Stimulated activated CD4-positive, alpha-beta T cell treated with anti-CD3 and anti-CD28 coated beads, Interleukin-4, amount 100 ng/mL, for 48 hours (primary cell): ENCODE measurements at regions not wholly inside any gene's neighbourhood (a gene's known extent, or its start where the extent isn't known, plus 50 kb on each side); places are given as distances from the start of the nearest gene placed in this dataset.

Source experiments
- DNase-seq, 2 donors: peaks; one replicate each; pipeline ENCODE4 v3.0.0-alpha.2; 2020; ENCODE audit warnings: low read depth in 2 of 2

- DNase-seq = no peak
These were observed 211.8 kb downstream of the IRF8 start for GRCh38 chr16:86110726-86111125.

DNA sequence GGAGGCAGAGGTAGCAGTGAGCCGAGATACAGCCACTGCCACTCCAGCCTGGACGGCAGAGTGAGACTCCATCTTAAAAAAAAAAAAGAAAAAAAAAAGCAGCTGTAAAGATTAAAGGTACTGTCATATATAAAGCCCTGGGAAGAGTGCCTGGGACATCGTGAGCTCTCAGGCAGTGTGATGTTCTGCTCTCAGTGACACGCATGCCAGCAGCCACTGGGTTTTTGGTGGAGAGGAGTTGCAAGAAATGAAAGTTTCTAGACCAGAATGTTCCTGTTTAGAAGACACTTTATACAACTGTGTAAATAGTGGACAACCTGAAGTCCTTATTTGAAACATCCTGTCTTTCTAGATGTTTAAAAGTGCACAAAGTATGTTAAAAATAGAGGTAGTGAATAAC, 213.2 kb downstream of the IRF8 start:
- no peak for DNase-seq

DNA sequence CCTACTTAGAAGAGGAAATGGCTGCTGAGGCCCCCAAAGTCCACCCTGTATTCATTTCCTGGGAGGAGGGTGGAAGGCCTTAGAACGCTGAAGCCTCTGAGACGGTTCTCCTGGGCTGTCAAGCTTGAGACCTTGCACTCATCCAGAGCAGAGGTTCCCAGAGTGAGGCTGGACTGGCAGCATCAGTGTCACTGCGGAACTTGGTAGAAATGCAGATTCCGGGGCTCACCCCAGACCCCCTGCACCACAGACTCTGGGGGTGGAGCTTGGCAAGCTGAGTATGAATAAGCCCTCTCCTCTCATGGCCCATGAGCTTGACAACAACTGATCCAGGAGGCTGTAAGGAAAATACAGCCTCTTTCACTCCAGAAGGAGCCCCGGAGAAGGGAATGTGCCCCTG, 218.3 kb downstream of the IRF8 start:
- no peak for DNase-seq

DNA sequence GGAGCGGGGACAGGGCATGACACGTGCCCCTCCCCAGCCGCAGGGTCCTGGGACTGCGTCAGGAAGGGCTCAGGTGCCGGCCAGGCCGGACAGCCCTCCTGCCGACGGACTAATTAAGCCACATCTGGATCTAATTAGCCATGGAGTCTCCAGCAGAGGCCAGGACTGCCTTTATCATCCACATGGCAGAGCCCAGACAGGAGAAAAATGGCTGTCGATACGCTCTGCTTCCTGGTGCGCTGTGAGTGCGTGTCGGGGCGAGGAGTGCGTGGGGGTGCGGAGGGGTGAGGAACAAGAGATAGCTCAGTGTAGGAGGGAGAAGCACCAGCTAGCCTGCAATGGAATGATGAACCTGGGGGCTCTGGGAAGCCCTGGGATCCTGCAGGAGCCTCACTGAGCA, 218.8 kb downstream of the IRF8 start:
- DNase-seq = no peak

GRCh38 chr16:86118467-86119307, 219.7 kb downstream of the IRF8 start:
- DNase-seq = no peak

DNA sequence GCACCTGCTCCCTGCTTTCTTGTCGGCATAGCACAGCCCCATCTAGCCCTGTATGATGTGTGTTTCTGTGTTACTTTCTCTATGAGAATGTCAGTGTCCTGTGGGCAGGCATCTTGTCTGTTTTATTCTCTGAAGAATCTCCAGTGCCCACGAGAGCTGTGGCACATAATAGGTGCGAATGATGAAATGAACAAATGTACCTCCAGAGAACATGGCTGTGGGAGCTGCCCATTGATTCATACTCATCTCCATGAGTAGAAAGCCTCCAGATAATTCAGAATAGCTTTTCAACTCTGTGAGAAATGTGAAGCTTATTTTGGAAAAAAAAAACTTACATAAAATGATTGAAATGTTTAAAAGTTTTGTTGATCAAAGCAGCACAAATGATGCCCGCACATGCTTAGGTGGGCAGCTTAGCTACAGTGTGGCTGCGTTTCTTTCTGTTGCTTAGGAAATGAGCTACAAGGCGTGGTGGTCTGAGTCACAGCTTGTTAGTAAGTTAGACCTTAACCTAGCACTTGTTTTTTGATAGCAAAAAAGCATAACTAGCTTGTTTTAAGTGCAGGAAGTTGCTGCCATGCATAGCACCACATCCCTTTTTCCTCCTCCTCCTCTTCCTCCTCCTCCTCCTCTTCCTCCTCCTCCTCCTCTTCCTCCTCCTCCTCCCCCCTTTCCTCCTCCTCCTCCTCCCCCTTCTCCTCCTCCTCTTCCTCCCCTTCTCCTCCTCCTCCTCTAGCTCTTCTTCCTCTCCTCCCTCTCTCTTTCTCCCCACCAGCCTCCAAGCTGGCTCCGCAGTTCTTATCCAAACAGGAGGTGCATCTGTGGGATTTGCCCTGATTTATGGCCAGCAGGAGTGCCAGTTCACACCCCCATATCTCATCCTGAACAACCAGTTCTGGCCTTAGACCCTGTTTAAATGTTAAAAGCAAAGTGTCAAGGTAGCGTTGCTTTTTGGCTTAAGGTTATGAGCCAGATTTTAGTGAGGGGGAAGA, 221.5 kb downstream of the IRF8 start:
- no peak for DNase-seq

DNA sequence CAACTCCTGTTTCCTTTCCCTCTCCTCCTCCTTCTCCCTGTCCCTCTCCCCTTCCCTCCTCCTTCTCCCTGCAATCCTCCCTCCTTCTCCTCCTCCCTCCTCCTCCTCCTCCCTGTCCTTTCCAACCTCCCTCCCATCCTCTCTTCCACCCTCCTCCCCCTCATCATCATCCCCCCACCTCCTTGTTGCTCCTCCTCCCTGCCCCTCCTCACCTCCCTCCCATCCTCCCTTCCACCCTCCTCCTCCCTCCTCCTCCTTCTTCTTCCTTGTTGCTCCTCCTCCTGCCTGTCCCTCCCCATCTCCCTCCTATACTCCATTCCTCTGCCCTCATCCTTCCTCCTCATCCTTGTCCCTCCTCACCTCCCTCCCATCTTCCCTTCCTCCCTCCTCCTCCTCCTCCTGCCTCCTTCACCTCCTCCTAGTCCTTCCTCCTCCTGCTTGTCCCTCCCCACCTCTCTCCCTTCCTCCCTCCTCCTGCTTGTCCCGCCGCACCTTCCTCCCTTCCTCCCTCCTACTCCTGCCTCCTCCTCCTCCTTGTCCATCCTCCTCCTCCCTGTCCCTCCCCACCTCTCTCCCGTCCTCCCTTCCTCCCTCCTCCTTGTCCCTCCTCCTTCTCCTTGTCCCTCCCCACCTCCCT, 222.5 kb downstream of the IRF8 start:
- DNase-seq = no peak

DNA sequence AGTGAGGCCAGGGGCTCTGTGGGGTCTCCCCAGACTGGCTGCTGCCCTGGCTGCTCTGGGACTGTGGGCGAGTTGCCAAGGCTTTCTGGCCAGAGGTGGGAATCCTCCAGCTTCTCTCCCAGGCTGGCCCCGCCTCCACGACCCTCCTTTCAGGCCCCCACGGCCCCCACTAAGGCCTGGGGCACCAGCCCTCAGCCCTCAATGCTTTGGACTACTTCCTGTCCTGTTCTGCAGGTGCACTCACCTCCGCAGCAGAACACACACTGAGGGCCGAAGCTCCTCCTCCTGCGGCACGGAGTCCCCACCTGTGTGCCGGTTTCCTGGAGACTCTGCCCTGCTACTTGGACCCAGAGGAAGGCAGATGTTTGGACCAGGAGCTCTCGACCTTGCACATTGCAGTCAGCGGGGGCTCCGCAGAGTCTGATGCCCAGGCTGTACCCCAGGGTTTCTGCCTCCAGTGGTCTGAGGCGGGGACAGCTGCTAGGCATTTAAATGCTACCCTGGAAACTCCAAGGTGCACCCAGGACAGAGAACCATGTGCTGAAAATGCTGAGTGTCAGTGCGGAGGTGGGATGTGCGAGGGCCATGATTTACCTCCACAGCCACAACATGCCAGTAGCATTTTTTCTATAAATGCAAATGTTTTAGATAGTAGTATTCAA, 223.8 kb downstream of the IRF8 start:
- no peak for DNase-seq

DNA sequence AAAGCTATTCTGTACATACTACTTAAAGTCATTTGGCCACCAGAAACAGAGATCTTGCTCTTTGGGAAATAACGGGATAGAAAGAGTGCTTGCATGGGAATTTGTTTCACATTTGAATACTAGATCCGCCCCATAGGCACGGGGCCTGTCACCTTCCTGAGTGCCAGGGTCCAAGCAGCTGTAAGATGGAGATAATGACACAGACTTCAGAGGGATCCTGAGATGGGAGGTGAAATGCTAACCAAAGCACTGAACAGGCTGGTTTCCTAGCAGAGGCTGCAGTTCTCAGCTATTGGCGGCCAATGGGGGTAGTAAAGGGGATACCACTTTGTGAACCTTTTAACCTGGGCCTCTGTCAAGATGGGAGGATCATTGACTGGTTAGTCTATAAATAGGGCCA, 225.4 kb downstream of the IRF8 start:
- no peak for DNase-seq

- DNase-seq = no peak
These were observed 227.9 kb downstream of the IRF8 start for GRCh38 chr16:86126891-86127290.

DNA sequence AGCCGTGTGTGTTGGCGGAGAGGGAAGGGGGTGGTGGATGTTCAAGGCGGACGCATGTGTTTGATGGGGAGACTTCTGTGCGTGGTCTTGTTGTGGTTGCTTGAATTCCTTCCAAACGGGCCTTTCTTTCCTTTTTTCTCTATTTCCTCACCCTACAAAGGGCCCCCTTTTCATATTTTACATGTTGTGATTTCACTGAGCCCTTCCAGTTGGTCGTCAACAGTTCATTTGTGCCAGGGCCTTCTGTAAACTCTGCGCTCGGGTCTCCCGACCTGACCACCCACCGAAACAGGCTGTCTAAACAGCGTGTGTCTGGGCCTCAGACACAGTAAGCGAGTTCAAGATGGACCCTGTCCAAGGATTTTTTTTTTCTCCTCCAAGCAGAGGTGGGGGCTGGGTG, 228.4 kb downstream of the IRF8 start:
- no peak for DNase-seq

DNA sequence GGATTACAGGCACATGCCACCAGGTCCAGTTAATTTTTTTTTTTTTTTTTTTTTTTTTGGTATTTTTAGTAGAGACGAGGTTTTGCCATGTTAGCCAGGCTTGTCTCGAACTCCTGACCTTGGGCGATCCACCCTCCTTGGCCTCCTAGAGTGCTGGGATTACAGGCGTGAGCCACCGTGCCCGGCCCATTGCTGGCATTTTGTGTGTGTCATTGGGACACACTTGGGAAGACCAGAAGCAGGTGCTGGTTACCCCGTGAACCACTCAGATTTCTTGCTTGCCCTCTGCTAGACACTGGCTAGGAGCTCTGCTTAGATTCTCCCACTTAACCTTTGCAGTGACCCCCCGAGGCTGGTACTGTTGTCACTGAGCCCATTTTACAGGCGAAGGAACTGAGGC, 229.3 kb downstream of the IRF8 start:
- DNase-seq = no peak

DNA sequence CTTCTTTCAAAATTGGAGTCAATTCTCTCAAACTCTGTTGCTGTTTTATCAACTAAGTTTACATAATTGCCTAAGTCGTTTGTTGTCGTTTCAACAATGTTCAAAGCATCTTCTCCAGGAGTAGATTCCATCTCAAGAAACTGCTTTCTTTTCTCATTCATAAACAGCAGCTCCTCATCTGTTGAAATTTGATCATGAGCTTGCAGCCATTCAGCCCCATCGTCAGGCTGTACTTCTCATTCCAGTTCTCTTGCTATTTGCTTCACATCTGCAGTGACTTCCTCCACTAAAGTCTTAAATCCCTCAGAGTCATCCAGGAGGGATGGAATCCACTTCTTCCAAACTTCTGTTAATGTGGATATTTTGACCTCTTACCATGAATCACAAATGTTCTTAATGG, 230.6 kb downstream of the IRF8 start:
- no peak for DNase-seq

DNA sequence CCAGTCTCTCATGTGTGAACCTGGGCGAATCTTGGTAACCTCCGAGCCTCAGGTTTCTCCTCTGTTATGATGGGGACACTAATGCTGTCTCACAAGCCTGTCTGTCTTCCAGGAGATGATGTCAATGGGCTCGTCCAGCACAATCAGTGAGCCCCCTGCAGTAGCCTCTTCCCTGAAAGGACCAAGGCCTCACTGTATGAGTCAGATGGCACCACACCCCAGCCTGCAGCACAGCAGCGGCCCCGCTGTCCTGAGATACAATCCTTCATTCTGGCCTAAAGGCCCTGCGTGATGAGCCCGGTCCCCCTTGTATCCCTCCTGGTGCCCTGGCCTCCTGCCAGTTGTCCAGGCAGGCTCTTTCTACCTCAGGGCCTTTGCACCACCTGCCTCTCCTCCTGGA, 234.4 kb downstream of the IRF8 start:
- DNase-seq = no peak

DNA sequence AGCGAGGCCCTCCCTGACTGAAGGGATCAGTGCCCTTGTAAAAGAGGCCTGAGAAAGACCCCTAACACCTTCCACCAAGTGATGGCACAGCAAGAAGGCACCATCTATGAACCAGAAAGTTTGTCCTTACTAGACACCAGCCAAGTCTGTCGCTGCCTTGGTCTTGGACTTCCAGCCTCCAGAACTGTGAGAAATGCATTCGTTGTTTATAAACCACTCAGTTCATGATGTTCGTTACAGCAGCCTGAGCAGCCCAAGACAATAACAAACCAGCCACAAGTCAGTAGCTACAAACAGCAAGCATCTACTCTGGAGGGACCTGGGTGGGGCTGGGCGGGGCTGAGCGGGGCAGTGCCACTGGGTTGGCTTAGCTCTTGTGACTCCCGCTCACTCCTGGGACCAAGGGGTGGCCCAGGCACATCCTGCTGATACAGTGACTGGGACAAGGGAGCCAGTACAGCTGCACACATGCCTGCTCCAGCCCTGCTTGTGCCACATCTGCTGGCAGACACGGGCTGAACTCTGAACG, 234.9 kb downstream of the IRF8 start:
- no peak for DNase-seq

DNA sequence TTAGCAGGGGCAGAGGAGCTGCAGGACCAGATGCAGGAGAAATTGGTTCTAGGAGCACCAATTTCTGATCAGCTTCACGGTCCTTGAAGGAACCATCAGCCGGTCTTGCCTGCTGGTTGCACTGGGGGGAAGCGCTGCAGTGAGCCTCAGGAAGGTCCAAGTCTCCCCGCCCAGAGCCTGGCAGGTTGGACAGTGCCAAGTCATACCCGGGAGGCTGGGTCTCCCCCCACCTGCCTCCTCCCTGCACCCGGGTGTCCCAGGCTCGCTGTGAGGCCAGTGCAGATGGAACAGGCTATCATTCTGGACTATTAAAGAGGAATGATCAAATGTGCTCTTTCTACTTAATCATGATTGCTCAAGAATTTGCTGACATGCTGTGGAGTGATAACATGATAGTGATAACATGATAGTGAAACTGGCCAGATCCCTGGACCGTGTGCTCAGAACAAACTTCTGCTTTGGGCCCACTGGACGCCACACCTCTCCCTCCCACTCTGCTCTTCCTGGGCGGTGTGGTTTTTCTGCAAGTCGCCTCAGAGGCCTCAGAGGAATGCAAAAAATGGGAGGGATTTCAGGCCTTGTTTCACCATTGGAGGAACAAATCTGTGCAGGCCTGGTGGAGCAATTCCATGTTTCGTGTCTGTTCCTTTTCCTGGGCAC, 236.0 kb downstream of the IRF8 start:
- DNase-seq = no peak

DNA sequence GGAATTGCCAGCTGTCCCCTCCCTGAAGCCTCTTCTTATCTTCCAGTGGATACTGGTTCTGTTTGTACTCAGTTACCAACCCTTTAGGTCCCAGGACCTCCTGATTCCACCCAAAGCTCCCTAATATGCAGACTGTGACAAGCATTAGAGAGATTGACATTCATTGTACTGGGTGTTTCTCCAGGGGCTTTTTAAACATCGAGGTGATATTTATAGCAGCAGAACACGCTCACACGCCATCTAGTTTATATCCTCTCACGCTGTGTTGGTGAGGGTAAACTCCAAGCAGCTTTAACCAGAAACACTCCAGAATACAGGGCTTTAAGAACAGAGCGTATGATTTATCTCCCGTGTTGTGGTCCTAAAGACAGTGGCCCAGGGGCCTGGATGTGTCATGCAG, 238.4 kb downstream of the IRF8 start:
- no peak for DNase-seq

- no peak for DNase-seq
These were observed 239.4 kb downstream of the IRF8 start for GRCh38 chr16:86138121-86139085.

DNA sequence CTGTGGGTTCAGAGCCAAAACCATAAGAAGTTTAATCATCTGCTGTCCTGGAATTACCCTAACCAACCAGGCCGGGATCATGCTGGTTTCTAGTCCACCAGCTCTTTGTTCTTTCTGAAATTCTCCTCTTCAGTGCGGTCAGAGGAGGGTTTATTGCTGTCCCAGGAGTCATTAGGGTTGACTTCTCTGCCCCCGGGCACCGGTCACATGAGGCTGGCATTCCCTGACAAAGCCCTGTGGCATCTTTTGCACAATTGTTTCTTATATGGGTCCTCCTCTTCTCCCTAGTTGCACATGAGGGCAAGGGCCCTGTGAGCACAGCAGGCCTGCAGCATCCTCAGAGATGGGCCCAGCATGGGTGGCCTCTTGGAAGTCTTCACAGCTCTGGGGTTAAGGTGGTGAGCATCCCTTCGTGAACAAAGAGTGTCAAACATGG, 243.9 kb downstream of the IRF8 start:
- no peak for DNase-seq

DNA sequence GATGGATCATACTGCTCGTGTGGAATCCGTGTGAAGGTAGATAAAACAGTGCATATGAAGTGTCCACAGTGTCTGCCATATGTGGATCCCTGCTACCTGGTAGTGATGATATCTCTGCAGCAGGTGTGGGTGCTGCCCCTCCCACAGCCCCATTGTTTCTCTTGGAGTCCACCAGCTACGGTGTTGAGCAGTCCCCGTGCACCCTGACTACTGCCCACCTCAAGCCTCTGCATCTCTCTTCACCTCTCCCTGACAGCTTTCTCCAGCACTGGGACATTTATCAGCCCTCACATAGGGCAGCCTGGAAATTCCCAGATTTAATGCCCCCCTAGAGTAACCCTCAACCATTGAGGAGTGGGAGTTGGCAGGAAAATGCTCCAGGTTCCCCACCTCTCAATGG, 244.7 kb downstream of the IRF8 start:
- DNase-seq = no peak
